HEK293 (cell line): ENCODE measurements at regions not wholly inside any gene's neighbourhood (a gene's known extent, or its start where the extent isn't known, plus 50 kb on each side); places are given as distances from the start of the nearest gene placed in this dataset.

Experiments
- CTCF ChIA-PET: fragments of 350-600 bp; formaldehyde crosslinking; extraction: SDS; loops from one replicate; lab custom pipeline; 2021; ENCODE audit warnings: antibody characterized with exemption; lab: Yijun Ruan, JAX
- POLR2A ChIA-PET: fragments of 300-600 bp; formaldehyde crosslinking; extraction: SDS; loops from one replicate; lab custom pipeline; 2020; ENCODE audit warnings: antibody characterized with exemption, inconsistent platforms; lab: Yijun Ruan, JAX
- H3K27ac ChIP-seq: fragments of 200-500 bp; sonication (Bioruptor generic); 2 replicates; pipeline ENCODE4 v1.5.1; 2014; ENCODE audit warnings: low read depth, low read length, control low read depth, inconsistent platforms; ENCODE audit errors: extremely low read depth
- H3K36me3 ChIP-seq, 2 experiments: fragments of 200-500 bp in 1 of 2; sonication (Bioruptor generic) in 1 of 2; 1 replicate in 1 of 2; 2 replicates in 1 of 2; pipeline ENCODE4 v1.5.1; 2014 to 2017; ENCODE audit warnings: inconsistent platforms in 2 of 2, low read length in 2 of 2; ENCODE audit not compliant: control insufficient read depth in 2 of 2, insufficient read depth in 1 of 2
- H3K4me1 ChIP-seq: fragments of 200-500 bp; sonication (Bioruptor generic); 2 replicates; pipeline ENCODE4 v1.5.1; 2014; ENCODE audit warnings: mild to moderate bottlenecking, low read length, inconsistent platforms; ENCODE audit not compliant: control insufficient read depth, insufficient read depth
- H3K4me3 ChIP-seq: 2 replicates; pipeline ENCODE4 v1.5.1; 2011; ENCODE audit warnings: low read depth, mild to moderate bottlenecking, control low read depth, low read length, moderate library complexity
- H3K9me3 ChIP-seq: fragments of 200-500 bp; sonication (Bioruptor generic); 2 replicates; pipeline ENCODE4 v1.5.1; 2014; ENCODE audit warnings: low read depth, low read length, inconsistent platforms; ENCODE audit not compliant: control insufficient read depth, insufficient read depth
- BCL11A ChIP-seq: fragments of 450-650 bp; formaldehyde crosslinking; IDR thresholded peaks from 2 replicates; pipeline ENCODE4 v1.5.1; 2016; ENCODE audit warnings: low read depth, missing biosample characterization, missing genetic modification characterization
- OSR2 ChIP-seq: fragments of 450-650 bp; formaldehyde crosslinking; IDR thresholded peaks from 2 replicates; pipeline ENCODE4 v1.5.1; 2016; ENCODE audit warnings: missing biosample characterization, missing genetic modification characterization
- ZBTB17 ChIP-seq: fragments of 450-650 bp; formaldehyde crosslinking; IDR thresholded peaks from 2 replicates; pipeline ENCODE4 v1.5.1; 2016; ENCODE audit warnings: missing biosample characterization, missing genetic modification characterization
- ZNF121 ChIP-seq: fragments of 450-650 bp; formaldehyde crosslinking; IDR thresholded peaks from 2 replicates; pipeline ENCODE4 v1.5.1; 2016; ENCODE audit warnings: missing biosample characterization, missing genetic modification characterization
- ZNF155 ChIP-seq: fragments of 450-650 bp; formaldehyde crosslinking; IDR thresholded peaks from 2 replicates; pipeline ENCODE4 v1.5.1; 2016; ENCODE audit warnings: missing biosample characterization, missing genetic modification characterization
- ZNF211 ChIP-seq: fragments of 450-650 bp; formaldehyde crosslinking; IDR thresholded peaks from 2 replicates; pipeline ENCODE4 v1.5.1; 2016; ENCODE audit warnings: low read depth, missing biosample characterization, missing genetic modification characterization
- ZNF223 ChIP-seq: fragments of 450-650 bp; formaldehyde crosslinking; IDR thresholded peaks from 2 replicates; pipeline ENCODE4 v1.5.1; 2016; ENCODE audit warnings: missing biosample characterization, missing genetic modification characterization
- ZNF335 ChIP-seq: fragments of 450-650 bp; formaldehyde crosslinking; conservative IDR thresholded peaks from 2 replicates; pipeline ENCODE4 v1.5.1; 2016; ENCODE audit warnings: missing biosample characterization, missing genetic modification characterization
- ZNF426 ChIP-seq: fragments of 450-650 bp; formaldehyde crosslinking; IDR thresholded peaks from 2 replicates; pipeline ENCODE4 v1.5.1; 2017; ENCODE audit warnings: missing biosample characterization, missing genetic modification characterization, mild to moderate bottlenecking, inconsistent platforms, moderate library complexity
- ZNF530 ChIP-seq: fragments of 450-650 bp; formaldehyde crosslinking; IDR thresholded peaks from 2 replicates; pipeline ENCODE4 v1.5.1; 2016; ENCODE audit warnings: low read depth, missing biosample characterization, missing genetic modification characterization
- ZNF621 ChIP-seq: fragments of 450-650 bp; formaldehyde crosslinking; IDR thresholded peaks from 2 replicates; pipeline ENCODE4 v1.5.1; 2017; ENCODE audit warnings: missing biosample characterization, missing genetic modification characterization
- ZNF670 ChIP-seq: fragments of 450-650 bp; formaldehyde crosslinking; IDR thresholded peaks from 2 replicates; pipeline ENCODE4 v1.5.1; 2016; ENCODE audit warnings: missing biosample characterization, missing genetic modification characterization, low read depth
- ZSCAN30 ChIP-seq: fragments of 450-650 bp; IDR thresholded peaks from 2 replicates; pipeline ENCODE4 v1.5.1; 2018; ENCODE audit warnings: missing biosample characterization, mild to moderate bottlenecking, missing genetic modification characterization, moderate library complexity
- TF ChIP-seq, protein P1 (sequence below): fragments of 450-650 bp; formaldehyde crosslinking; IDR thresholded peaks from 2 replicates; pipeline ENCODE4 v1.5.1; 2016; ENCODE audit warnings: missing biosample characterization, missing genetic modification characterization
- TF ChIP-seq, protein P2 (sequence below): fragments of 450-650 bp; IDR thresholded peaks from 2 replicates; pipeline ENCODE4 v1.5.1; 2018; ENCODE audit warnings: missing biosample characterization, missing genetic modification characterization
- TF ChIP-seq, protein P3 (sequence below): fragments of 450-650 bp; formaldehyde crosslinking; IDR thresholded peaks from 2 replicates; pipeline ENCODE4 v1.5.1; 2016; ENCODE audit warnings: missing biosample characterization, missing genetic modification characterization
- TF ChIP-seq, protein P4 (sequence below): sonication (generic); formaldehyde crosslinking; IDR thresholded peaks from 2 replicates; pipeline ENCODE4 v1.8.1; 2022; ENCODE audit warnings: mild to moderate bottlenecking, moderate library complexity, missing genetic modification reagents
- TF ChIP-seq, protein P5 (sequence below): fragments of 450-650 bp; formaldehyde crosslinking; conservative IDR thresholded peaks from 2 replicates; pipeline ENCODE4 v1.5.1; 2016; ENCODE audit warnings: low read depth, missing biosample characterization, missing genetic modification characterization
- TF ChIP-seq, protein P6 (sequence below): fragments of 450-650 bp; formaldehyde crosslinking; IDR thresholded peaks from 2 replicates; pipeline ENCODE4 v1.5.1; 2017; ENCODE audit warnings: missing biosample characterization, missing genetic modification characterization

DNA sequence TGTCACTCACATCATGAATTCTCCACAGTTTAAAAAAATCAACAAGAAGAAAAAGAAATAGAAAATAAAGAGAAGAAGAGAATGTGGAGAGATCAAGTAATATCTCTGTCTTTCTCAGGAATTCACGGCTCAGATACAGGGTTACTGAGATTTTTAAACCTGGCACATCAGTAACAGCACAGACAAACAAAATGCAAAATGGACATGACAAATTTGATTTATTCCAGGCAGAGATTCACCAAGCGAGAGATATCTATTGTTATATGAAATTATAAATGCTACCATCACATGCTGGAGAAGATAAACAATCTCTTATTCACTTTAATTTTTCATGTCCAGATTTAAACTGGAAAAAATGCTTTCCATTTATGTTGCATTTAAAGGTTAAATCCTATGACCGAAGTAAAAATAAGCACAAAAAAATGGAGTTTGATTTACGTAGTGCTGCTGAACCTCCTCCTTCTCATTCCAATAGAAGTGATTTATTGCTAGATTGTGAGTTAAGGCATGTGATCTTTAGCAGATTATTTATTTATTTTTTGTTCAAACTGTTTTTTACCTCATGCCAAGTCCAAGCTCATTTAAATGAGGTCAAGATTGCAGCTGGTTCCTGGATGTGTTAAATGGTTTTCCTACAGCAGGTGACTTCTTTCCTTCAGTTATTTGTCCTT, 926.4 kb downstream of the MAT2B start:
- Histone ChIP-seq H3K36me3 (no peaks in the 10 kb centered on the region), H3K4me1 (no peaks in the 10 kb centered on the region), H3K9me3 (no peaks in the 10 kb centered on the region), H3K4me3 (no peak overlapping the region), H3K27ac (no peak overlapping the region)
- ChIA-PET CTCF (no interaction called here), POLR2A (no interaction called here)
- TF ChIP-seq ZNF155 (tag by site-specific recombination) (no peak), ZNF621 (tag by site-specific recombination) (no peak), OSR2 (tag by site-specific recombination) (no peak), ZNF121 (tag by site-specific recombination) (no peak), ZNF335 (tag by site-specific recombination) (no peak), ZBTB17 (tag by site-specific recombination) (no peak), ZNF223 (tag by site-specific recombination) (no peak), ZSCAN30 (tag by site-specific recombination) (no peak), BCL11A (tag by site-specific recombination) (no peak), ZNF211 (tag by site-specific recombination) (no peak), ZNF670 (tag by site-specific recombination) (no peak), ZNF426 (tag by site-specific recombination) (no peak), ZNF530 (tag by site-specific recombination) (no peak)
- TF ChIP-seq, protein P1, sequence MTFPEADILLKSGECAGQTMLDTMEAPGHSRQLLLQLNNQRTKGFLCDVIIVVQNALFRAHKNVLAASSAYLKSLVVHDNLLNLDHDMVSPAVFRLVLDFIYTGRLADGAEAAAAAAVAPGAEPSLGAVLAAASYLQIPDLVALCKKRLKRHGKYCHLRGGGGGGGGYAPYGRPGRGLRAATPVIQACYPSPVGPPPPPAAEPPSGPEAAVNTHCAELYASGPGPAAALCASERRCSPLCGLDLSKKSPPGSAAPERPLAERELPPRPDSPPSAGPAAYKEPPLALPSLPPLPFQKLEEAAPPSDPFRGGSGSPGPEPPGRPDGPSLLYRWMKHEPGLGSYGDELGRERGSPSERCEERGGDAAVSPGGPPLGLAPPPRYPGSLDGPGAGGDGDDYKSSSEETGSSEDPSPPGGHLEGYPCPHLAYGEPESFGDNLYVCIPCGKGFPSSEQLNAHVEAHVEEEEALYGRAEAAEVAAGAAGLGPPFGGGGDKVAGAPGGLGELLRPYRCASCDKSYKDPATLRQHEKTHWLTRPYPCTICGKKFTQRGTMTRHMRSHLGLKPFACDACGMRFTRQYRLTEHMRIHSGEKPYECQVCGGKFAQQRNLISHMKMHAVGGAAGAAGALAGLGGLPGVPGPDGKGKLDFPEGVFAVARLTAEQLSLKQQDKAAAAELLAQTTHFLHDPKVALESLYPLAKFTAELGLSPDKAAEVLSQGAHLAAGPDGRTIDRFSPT (tag by site-specific recombination), result no peak
- TF ChIP-seq, protein P2, sequence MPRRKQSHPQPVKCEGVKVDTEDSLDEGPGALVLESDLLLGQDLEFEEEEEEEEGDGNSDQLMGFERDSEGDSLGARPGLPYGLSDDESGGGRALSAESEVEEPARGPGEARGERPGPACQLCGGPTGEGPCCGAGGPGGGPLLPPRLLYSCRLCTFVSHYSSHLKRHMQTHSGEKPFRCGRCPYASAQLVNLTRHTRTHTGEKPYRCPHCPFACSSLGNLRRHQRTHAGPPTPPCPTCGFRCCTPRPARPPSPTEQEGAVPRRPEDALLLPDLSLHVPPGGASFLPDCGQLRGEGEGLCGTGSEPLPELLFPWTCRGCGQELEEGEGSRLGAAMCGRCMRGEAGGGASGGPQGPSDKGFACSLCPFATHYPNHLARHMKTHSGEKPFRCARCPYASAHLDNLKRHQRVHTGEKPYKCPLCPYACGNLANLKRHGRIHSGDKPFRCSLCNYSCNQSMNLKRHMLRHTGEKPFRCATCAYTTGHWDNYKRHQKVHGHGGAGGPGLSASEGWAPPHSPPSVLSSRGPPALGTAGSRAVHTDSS (tag by site-specific recombination), result no peak
- TF ChIP-seq, protein P3, sequence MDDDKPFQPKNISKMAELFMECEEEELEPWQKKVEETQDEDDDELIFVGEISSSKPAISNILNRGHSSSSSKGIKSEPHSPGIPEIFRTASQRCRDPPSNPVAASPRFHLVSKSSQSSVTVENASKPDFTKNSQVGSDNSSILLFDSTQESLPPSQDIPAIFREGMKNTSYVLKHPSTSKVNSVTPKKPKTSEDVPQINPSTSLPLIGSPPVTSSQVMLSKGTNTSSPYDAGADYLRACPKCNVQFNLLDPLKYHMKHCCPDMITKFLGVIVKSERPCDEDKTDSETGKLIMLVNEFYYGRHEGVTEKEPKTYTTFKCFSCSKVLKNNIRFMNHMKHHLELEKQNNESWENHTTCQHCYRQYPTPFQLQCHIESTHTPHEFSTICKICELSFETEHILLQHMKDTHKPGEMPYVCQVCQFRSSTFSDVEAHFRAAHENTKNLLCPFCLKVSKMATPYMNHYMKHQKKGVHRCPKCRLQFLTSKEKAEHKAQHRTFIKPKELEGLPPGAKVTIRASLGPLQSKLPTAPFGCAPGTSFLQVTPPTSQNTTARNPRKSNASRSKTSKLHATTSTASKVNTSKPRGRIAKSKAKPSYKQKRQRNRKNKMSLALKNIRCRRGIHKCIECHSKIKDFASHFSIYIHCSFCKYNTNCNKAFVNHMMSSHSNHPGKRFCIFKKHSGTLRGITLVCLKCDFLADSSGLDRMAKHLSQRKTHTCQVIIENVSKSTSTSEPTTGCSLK (tag by site-specific recombination), result no peak
- TF ChIP-seq, protein P4, sequence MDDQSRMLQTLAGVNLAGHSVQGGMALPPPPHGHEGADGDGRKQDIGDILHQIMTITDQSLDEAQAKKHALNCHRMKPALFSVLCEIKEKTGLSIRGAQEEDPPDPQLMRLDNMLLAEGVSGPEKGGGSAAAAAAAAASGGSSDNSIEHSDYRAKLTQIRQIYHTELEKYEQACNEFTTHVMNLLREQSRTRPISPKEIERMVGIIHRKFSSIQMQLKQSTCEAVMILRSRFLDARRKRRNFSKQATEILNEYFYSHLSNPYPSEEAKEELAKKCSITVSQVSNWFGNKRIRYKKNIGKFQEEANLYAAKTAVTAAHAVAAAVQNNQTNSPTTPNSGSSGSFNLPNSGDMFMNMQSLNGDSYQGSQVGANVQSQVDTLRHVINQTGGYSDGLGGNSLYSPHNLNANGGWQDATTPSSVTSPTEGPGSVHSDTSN (CRISPR knock-in tag), result no peak
- TF ChIP-seq, protein P5, sequence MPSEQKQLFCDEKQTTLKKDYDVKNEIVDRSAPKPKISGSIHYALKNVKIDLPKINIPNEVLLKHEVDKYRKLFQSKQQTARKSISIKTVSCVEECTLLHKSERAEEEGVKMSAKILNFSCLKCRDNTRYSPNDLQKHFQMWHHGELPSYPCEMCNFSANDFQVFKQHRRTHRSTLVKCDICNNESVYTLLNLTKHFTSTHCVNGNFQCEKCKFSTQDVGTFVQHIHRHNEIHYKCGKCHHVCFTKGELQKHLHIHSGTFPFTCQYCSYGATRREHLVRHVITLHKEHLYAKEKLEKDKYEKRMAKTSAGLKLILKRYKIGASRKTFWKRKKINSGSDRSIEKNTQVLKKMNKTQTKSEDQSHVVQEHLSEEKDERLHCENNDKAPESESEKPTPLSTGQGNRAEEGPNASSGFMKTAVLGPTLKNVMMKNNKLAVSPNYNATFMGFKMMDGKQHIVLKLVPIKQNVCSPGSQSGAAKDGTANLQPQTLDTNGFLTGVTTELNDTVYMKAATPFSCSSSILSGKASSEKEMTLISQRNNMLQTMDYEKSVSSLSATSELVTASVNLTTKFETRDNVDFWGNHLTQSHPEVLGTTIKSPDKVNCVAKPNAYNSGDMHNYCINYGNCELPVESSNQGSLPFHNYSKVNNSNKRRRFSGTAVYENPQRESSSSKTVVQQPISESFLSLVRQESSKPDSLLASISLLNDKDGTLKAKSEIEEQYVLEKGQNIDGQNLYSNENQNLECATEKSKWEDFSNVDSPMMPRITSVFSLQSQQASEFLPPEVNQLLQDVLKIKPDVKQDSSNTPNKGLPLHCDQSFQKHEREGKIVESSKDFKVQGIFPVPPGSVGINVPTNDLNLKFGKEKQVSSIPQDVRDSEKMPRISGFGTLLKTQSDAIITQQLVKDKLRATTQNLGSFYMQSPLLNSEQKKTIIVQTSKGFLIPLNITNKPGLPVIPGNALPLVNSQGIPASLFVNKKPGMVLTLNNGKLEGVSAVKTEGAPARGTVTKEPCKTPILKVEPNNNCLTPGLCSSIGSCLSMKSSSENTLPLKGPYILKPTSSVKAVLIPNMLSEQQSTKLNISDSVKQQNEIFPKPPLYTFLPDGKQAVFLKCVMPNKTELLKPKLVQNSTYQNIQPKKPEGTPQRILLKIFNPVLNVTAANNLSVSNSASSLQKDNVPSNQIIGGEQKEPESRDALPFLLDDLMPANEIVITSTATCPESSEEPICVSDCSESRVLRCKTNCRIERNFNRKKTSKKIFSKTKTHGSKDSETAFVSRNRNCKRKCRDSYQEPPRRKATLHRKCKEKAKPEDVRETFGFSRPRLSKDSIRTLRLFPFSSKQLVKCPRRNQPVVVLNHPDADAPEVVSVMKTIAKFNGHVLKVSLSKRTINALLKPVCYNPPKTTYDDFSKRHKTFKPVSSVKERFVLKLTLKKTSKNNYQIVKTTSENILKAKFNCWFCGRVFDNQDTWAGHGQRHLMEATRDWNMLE, result no peak
- TF ChIP-seq, protein P6, sequence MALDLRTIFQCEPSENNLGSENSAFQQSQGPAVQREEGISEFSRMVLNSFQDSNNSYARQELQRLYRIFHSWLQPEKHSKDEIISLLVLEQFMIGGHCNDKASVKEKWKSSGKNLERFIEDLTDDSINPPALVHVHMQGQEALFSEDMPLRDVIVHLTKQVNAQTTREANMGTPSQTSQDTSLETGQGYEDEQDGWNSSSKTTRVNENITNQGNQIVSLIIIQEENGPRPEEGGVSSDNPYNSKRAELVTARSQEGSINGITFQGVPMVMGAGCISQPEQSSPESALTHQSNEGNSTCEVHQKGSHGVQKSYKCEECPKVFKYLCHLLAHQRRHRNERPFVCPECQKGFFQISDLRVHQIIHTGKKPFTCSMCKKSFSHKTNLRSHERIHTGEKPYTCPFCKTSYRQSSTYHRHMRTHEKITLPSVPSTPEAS (tag by site-specific recombination), result no peak
